Mucosa of gallbladder (tissue), 1 donor: ENCODE measurements at regions not wholly inside any gene's neighbourhood (a gene's known extent, or its start where the extent isn't known, plus 50 kb on each side); places are given as distances from the start of the nearest gene placed in this dataset.

Experiments
- DNase-seq: peaks from one replicate; pipeline ENCODE4 v3.0.0-alpha.2; 2020; ENCODE audit warnings: low spot score
- donor health status: DM: no; HTN: no; CAD: no.

DNA sequence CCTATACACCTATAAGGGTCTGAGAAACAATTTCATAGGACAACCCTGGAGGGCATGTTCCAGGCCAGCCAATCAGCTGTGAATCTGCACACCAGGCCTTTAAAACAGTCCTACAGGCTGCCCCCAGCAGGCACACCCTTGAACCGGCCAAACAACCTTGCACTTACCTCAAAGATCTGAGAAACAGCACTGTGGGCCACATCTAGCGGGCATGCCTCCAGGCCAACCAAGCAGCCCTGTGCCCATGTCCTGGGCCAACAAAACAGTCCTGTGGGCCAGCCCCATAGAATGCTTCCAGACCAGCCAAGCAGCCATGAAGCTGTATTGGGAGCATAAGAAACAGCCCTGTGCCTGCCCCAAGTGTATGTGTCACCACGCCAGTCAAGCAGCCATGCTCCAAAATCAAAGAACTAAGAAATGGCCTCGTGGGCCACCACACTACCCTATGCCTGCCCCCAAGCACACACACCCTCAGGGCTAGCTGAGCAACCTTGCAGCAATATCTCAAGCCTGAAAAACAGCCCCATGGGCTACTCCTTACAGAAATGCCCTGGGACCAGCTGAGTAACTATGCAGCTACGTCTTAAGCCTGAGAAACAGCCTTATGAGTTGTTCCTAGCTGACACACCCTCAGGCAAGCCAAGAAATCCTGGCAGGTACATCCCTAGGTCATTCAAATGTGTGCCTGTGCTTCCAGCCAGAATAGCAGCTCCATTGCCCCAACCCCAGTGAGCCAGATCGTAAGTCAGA is 2243.8 kb upstream of the C9orf72 start:
- DNase-seq, result no peak

DNA sequence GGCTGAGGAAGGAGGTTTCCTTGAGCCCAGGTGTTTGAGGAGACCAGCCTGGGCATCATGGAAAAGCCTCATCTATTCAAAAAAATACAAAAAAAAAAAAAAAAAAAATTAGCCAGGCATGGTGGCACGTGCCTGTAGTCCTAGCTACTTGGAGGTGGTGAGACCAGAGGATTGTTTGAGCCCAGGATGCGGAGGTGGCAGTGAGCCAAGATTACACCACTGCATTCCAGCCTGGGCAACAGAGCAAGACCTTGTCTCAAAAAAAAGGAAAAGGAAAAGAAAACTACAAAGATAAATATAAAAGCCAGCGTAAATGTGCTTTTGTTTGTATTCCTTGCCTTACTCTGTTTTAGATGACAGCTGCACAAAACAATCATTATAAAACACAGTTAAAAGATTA is 2249.2 kb upstream of the C9orf72 start:
- DNase-seq, result no peak

DNA sequence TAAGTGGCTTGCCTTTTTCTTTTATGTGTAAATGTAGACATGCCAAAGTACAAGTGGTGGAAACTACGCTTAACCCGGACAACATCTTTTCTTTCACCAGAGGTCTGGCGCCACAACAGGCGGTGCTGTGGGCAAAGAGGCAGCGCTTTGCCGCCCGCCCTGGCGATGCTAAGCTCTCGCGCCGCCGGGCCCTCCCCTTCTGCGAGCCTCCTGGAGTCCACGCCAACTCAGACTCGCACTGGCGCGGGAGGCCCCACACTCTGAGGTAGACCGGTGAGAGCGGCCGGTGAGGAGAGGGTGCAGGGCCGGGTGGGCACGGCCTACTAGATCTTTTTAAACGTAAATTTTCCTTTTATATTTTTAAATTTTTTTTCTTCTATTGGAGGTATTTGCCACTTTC is 2253.1 kb upstream of the C9orf72 start:
- no peak for DNase-seq

DNA sequence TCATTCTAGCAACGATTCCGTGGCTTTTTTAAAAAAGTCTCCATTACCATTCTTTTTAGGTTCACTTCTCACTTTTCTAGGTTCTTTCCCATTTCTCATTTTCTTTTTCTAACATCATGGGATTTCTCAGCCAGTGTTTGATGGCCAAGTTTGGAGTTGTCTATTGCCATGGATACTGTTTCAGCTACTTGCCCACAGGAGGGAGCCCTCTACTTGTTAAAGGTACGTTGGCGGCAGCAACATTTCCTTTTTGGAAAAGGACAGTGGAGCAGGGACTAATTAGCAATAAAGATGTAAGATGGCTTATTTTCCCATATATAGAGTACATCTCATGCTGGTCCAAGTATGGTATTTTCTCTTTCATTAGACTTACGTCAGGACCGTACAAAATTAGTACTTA is 2257.5 kb upstream of the C9orf72 start:
- peak; percentile 41 for DNase-seq

DNA sequence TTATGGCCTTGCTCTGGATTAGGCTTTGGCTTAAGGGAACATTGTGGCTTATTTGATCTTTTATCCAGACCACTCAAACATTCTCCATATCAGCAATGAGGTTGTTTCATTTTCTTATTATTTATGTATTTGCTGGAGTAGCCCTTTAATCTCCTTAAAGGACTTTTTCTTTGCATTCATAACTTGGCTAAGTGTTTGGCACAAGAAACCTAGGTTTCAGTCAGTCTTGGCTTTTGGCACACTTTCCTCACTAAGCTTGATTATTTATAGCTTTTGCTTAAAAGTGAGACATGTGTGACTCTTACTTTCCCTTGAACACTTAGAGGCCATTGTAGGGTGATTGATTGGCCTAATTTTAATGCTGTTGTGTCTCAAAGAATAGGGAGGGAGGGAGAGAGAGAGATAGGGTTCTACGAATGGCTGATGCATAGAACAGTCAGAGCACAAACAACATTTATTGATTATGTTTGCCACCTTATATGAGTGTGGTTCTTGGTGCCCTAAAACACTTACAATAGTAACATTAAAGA is 2265.3 kb upstream of the C9orf72 start:
- DNase-seq, result no peak

DNA sequence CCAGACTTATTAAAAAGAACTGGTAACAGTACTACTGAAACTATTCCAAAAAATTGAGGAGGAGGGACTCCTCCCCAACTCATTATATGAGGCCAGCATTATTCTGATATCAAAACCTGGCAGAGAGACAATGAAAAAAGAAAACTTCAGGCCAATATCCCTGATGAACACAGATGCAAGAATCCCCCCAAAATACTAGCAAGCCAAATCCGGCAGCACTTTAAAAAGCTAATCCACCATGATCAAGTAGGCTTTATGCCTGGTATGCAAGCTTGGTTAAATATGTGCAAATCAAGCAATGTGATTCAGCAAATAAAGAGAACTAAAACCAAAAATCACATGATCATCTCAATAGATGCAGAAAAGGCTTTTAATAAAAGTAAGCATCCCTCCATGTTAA is 2271.0 kb upstream of the C9orf72 start:
- DNase-seq, result no peak

DNA sequence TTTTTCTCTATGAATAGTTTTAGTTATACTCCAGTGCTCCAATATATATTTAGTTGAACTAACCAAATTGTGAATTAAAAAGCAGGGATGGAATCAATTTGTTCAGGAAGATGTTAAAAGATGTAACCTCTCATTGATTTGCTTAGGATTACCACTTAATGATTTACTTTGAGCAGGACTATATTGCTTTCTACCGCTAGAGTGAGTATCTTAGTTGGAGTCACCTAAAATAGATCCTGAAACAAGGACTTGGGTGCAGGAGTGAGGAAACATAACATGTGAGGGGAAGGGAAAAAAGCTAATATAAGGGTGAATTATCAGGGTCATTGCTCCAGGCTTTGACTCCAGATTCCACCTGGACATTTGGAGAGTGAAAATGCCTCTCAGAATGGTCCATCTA is 2277.4 kb upstream of the C9orf72 start:
- no peak for DNase-seq

DNA sequence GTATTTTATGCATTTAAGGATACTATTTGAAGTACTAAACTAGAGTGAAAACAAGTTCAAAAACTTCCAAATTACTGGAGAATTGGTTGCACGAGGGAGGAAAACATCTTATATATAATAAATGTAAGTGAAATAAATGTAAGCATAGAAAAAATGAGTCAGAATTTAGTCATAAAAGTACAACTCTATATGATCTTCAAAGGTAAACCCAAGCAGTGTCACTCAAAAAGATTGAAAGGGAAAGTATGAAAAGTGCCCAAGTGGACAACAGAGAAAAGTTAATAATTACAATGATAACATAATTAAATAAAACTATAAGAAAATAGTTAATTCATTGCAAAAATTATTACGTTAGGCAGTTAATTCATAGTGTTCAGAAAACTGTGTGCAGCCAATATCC is 2288.5 kb upstream of the C9orf72 start:
- no peak for DNase-seq

DNA sequence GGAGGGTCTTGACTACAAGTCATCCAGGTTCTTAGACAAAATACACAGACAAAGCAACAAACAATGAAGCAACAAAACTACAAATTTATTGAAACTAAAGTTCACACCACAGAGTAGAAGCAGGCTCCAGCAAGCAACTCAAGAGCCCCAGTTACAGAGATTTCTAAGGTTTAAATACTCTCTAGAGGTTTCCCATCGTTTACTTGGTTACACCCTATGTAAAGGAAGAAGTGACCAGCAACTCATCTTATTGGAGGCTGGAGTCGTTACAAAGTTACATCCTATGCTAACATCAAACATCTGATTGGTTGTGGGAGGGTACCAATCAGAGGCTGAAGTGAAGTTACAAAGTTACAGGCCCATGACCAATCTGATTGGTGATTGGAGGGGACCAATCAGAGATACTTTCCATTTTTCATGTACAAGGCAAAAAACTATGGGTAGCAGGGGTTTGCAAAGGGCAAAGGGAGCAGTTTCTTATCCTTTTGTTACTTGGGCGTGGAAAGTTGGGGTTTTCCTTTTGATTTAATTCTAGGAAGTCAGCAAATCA is 2292.6 kb upstream of the C9orf72 start:
- DNase-seq, result no peak

DNA sequence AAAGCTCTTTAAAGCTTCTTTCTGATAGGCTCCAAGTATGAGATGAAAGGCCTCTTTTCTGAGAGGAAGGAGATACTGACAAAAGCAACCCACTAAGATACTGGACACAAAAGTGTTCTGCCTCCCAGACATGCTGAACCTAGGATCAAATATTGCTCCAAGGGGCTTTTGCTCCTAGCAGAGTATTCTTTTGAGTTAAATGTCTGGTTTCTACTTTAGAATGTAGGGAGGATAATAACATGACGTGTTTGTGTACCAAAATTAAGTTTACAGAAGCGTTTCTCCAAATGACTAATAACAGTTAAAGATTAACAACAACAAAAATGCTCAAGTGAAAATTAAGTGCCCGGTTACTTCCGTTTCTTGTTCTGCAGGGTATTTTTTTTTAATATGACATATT is 2293.3 kb upstream of the C9orf72 start:
- DNase-seq, result no peak

DNA sequence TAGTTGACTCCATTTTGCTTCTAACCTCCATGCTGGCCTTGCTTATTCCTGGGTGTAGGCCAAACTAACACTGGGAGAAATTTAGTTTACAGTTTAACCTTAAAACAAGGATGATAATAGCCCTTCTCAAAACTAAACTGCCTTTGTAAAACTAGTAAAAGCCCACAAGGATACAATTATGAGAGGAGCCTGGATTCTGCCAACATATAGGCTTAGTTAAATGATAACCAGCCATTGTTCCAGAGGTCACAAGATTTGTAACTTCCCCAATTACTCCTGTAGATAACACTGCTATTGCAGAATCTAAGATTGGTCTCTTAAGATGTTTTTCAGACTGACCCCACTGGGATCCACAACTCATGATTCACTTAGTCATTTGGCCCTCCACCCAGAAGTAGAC is 2300.3 kb upstream of the C9orf72 start:
- DNase-seq, result peak; percentile 29

DNA sequence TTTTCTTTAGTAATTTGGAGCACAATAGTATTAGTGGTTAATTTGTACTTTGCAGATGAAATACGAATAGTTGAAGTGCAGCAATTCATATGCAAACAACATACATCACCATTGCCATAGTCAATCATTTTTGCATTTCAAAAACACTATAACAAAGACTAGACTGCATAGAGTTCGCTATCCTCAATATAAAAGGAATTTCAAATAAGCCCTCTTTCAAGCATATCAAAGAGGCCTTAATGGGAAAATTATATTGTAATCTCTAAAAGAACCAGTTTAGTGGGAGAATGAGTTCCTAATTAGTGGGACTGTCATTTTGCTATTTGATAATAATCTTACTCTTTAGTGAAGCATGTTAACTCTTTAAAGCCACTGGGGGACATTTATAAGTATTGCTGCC is 2302.3 kb upstream of the C9orf72 start:
- no peak for DNase-seq

DNA sequence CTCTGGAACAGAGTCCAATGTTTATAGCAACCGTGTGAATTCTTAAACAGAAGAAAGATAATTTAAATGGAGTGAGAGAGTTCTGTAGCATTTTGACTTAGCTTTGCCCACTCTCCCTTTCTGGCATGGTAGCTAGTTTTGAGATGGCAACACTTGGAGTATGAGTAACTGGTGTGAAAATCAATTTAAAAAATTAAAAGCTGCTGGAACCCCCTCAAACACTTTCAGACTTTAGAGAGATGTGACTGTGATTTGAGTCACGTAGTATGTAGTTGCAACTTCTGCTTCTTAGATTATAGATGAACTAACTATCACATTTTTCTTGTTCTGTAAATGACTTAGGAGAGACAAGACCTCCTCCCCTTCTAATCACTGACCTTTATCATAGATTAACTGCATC is 2309.5 kb upstream of the C9orf72 start:
- no peak for DNase-seq

DNA sequence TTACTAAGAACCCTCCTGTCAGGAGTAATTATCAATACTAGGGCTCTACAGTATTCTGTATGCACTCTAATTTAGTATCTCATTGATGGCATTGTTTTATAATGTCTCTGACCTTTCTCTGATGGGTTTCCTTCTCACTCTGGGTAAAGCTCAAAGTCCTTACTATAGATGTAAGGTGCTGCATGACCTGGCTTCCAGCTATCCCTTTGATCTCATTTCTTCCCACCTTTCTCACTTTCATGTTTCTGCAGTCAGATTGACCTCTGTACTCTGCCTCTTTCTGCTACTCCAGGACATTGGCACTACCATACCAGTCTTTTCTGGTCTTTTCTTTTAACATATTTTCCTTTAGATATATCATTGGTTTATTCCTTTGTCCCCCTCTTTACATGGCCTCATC is 2332.8 kb upstream of the C9orf72 start:
- DNase-seq, result no peak

DNA sequence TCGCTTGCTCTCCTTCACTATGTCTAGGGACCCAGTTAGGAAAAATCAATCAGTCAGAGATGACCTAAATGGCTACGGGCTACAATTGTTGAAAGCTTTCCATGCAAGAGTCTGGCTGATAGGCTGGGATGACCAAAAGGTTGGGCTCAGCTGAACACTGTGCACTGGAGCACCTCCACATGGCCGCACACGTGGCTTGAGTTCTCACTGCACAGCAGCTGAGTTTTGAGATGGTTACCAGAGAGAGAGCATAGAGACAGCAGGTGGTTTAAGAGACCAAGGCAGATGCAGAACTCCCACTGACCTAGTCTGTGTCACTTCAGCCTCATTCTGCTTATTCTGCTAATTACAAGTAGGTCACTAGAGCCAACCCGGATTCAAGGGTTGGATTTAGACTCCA is 2354.8 kb upstream of the C9orf72 start:
- no peak for DNase-seq

DNA sequence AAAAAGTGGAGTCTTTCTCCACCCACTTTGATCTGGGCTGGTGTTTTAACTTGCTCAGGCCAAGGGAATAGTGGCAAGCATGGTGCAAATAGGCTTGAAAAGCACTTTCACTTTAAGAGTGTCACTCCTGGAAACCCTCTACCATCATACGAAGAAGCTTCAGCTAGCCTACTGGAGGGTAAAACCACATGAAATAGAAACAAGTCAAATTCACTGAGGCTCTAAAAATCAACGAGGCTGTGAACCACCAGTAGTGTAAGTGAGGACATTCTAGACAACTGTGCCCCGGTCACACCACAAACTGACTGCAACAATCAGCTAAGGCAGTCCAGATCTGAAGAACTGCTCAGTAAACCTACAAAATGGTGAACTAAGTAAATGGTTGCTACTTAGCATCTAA is 2366.3 kb upstream of the C9orf72 start:
- no peak for DNase-seq

DNA sequence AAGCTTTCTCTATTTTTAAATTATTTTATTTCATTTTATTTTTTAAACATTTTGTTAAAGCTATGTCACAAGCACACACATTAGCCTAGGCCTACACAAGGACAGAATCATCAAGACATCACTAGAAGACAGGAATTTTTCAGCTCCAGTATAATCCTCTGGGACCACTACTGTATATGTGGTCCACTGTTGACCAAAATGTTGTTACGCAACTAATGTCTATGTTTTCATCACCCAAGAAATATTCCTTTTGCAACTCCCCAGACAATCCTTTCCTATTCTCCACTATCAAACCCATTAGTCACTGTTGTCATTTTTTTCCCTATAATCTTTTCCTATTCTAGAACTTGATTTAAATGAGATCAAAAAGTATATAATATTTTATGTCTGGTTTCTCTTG is 2371.7 kb upstream of the C9orf72 start:
- DNase-seq, result no peak

DNA sequence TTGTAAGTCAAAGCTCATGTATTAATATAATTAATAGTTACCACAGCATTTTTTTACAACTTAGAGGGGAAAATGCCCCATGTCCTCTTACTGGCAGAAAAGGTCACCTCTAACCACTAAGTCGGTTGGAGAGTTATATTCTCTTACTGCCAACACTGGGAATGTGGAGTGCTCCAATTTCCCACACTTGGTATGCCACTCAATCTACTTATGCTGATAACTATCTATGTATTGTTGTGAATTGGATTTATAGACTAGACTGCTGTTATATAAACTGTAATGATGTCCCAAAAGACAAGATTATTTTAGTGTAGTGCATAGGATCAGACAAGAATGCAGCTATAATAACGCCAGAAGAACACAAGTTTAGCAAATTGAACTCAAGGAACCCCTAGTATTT is 2385.2 kb upstream of the C9orf72 start:
- no peak for DNase-seq

DNA sequence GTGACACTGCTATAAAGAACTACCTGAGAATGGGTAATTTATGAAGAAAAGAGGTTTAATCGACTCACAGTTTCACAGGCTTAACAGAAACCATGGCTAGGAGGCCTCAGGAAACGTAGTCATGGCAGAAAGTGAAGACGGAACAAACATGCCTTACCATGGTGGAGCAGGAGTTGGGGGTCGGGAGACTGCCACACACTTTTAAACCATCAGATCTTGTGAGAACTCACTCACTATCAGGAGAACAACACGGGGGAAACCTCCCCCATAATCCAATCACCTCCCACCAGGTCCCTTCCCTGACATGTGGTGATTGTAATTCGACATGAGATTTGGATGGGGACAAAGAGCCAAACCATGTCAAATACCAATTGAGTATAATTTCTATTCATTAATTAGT is 2392.6 kb upstream of the C9orf72 start:
- DNase-seq, result no peak

DNA sequence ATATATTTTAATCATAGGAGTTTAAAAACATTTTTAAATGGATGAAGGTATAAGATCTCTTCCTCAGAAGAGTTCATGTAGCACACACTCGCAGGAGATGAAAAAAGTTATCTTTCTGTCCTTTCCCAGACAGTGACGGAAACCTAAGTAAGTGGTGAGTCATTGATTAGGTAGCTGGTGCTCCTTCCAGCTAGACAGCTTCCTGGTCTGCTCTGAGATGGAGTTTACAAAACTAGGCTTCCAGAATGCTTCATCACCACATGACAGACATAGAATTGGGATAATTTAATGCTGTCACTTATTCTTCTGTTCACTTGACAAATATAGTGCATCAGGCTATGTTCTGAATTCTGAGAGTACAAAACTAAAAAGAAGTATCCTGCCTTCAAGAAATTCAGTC is 2393.0 kb upstream of the C9orf72 start:
- no peak for DNase-seq

DNA sequence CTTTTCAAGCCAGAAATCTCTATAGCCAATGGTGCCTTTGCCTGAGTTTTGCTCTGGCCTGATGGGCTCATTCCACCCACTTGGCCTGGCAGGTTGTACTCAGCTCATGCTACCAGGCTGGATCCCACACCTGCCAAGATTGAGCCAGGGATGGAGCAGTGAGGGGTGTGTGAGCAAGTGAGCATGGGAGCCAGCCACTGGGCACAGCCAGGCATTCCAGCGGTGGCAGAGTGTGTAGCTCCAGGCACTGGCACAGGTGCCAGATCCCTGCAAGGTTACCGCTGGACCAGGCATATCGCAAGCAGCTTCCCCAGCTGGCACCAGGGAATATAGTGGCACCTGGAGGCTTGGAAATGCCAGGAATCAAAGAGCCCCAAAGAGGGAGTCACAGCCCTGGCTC is 2395.6 kb upstream of the C9orf72 start:
- no peak for DNase-seq

DNA sequence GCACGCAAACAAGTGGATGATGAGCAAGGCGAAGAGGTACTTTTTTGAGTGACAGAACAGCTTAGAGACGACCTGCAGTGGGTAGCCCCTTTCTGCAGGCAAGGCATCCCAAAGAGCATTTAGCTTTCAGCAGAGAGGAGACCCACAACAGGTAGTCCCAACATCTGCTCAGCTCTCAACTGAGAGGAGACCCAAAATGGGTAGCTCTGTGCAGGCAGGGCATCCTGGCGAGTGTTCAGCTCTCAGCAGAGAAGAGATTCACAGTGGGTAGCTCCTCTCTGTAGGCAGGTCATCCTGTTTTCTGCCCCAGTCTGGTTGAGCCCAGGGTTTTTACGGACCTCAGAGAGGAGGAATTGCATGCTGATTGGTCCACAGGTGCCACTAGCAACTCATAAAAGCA is 2396.1 kb upstream of the C9orf72 start:
- DNase-seq, result no peak

DNA sequence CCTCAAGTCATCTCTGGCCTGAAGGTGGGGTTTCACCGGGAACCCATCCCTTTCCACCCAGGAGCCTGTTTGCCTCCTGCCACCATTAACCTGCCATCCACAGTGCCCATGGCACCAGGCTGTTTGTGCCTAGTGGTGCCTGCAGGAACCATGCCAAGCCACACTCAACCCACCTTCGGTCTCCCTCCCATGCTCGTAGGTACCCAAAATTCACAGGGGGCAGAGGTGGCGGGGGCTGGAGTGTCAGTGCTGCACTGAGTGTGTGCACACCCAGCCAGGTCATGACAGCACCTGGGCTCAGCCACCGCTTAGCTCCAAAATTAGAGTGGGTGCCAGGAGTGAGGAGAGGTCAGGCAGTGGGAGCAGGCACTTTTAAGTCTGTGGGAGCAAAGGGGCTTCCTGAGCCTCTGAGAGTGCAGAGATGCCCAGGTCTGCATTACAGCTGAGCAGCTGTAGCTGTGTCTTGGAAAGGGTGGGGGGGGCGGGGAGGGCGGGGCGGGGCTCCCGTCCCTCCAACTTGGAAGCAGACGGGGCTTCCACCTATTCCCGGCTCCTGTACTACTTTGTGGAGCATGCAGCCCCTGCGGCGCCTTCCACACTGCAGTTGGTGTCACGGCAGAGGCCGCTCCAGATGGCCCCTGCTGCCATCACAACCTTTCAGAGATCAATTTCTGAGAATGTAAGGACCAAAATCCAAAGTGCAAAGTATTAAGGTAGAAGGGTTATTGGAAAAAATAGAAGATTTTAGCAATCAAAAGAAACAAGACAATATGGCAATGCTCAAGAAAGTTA is 2396.8 kb upstream of the C9orf72 start:
- no peak for DNase-seq
